HG03175 (cell line): ENCODE measurements at regions not wholly inside any gene's neighbourhood (a gene's known extent, or its start where the extent isn't known, plus 50 kb on each side); places are given as distances from the start of the nearest gene placed in this dataset.

ENCODE experiments used
- ATAC-seq: cut with Tn5 transposase; IDR thresholded peaks from one replicate; pipeline ENCODE4 v1.9.1; 2021; ENCODE audit warnings: mild to moderate bottlenecking, moderate library complexity; ENCODE audit not compliant: unreplicated experiment

DNA sequence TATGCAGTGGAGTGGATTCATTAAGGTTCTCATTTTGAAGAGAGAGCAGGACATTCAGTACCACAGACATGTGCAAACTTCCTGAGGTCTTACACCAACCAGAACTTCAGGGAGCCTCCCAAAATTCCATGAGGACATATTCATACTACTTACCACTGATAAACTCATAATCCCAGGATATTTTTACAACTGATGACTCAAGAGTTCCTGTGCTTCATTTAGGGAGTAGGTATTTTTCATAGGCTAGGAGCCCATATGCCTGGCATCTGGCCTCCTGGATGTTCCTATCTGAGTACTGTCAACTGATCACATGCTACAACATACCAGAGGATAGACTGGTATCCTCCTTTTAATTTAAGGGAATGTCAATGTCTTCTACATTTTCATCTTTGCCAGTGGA lies 578.0 kb downstream of the EFNA5 start:
- ATAC-seq = no peak

DNA sequence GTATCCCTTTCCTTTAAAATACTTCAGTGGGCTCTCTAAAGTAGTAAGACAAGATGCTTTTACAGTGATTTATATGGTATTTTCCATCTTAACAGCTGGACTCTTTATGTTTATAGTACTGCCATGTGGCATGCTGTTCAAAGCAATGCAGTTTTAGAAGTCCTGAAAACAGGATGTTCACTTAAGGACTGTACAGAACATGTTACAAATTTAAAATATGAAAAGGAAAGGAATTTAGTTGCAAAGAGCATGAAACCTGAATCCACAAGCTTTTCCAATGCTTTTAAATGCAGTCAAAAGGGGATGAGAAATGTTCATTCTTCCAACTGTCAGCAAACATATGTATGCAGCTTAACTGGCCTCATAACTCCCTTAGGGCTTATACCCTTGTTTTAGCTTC lies 580.2 kb downstream of the EFNA5 start:
- ATAC-seq = no peak

DNA sequence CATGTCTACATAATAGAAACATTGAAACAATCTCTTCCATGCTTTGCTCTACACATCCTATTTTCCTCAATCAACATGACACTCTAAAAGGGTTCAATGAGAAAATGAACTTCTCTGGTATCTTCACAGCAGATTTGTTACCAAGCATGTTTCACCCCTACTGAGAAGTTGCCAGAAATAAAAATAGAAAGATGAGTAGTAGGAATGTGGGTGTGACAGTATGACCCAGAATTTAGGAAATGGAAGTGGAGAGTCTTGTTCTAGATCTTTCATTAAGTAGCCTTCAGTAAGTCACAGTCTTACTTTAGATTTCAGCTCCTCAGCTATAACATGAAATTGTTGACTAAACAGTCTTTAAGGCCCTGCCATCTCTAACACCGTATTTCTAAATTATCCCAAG lies 581.8 kb downstream of the EFNA5 start:
- no peak for ATAC-seq

DNA sequence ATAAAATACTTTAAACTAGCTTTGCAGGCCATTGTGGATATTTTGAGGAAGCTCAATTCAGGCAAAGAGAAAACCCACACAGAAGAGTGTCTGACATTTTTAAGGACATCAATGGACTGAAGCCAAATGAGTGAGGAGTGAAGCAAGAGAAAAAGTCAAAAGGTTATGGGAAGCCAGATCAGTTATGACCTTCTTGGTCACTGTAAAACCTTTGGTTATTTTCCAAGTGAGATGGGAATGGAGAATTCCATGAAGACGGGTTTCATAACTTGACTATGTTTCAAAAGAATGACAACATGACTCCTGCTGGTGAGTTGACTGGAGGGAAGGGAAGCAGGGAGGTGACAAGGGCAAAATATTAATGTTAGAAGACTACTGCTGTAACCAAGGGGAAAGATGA lies 585.2 kb downstream of the EFNA5 start:
- ATAC-seq = no peak

DNA sequence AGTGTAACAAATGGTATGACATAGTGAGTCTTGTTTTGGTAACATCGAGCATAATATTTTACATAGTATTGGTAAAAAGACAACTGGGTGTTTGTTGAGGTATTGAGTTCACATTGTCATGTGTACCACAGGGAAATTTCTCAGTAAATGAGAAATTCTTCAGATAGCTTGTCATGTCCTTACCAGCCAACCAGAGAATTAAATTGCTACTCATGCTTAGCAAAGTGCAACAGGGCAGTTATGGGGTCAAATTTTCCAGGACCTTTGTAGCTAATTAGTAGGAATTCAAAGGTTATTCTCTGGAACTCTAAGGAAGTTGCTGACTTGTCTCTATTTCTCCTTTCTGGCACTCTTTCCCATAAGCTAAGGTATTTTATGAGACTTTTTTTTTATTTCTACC lies 595.7 kb downstream of the EFNA5 start:
- no peak for ATAC-seq

DNA sequence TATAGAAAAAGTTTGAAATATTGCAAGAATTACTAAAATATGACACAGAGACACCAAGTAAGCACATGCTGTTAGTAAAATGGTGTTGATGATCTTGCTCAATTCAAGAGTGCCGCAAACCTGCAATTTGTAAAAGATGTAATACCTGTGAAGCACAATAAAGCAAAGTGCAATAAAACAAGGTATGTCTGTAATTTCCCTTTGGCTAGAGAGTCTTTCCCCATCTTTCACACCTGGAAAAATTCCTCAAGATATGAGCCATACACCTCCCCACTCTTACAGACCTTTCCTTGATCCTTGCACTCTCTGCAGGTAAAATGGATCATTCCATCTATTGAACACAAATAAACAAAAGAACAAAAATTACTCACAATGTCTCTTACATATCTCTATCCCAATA lies 597.8 kb downstream of the EFNA5 start:
- no peak for ATAC-seq

DNA sequence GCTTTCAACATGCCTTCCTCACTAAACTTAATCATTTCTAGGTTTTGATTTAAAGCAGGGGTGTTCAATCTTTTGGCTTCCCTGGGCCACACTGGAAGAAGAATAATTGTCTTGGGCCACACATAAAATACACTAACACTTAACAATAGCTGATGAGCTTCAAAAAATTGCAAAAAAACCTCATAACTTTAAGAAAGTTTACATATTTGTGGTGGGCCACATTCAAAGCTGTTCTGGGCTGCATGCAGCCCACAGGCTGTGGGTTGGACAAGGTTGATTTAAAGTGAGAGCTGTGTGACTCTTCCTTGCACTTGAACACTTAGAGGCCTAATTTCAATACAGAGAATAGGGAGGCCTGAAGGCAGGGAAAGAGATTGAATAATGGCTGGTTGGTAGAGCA lies 598.3 kb downstream of the EFNA5 start:
- no peak for ATAC-seq

DNA sequence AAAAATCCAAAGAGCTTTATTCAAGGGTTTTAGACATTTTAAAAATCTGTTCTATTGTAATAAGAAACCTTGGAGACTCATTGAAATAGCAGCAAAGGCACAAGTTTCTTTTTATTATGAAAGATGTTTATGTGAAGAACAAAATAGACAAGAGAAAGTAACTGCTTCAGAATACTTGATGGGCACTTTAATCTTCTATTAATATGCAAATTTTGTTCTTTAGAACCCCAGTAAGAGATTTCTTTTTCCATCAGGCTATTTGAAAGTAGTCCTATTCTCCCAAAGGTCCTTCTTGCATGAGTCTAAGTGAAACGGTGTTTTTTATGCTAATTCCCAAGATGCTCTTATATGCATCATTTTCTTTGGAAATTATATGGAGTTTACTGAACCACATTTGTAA lies 602.0 kb downstream of the EFNA5 start:
- no peak for ATAC-seq

DNA sequence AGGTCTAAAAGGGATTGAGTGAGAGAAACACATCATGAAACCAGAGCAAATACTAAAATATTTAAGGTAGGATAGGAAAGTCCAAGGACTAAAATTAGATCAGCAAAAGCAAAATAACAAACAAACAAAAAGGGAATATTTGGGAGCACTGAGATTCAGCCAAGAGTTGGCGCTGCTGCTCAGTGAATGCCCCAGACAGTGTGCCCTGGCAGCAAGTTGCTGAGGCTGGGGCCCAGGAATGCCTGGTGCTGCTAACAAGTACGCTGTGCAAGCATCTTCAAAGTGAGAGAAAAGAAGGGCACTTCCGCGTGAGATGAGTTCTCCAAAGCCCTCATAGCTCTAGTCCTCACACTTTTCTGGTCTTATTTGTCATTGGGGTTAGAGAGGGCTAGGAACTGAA lies 603.3 kb downstream of the EFNA5 start:
- no peak for ATAC-seq

DNA sequence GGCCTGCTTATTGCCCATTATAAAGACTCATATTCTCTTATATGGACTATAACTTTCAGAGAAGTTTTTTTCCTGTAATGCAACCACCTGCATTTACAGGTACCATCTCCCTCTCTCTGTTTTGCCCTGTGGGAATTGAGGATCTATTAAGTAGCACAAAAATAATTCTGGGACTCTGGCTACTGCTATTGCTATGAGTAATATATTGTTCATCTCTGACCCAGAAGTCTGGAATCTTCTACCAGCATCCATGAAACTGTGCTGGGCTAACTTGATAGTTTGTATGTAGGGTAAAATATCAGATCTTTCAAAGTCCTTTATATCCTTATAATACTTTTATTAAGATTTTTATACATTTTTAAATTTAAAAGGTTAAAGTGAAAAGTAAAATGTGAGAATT lies 607.2 kb downstream of the EFNA5 start:
- no peak for ATAC-seq

DNA sequence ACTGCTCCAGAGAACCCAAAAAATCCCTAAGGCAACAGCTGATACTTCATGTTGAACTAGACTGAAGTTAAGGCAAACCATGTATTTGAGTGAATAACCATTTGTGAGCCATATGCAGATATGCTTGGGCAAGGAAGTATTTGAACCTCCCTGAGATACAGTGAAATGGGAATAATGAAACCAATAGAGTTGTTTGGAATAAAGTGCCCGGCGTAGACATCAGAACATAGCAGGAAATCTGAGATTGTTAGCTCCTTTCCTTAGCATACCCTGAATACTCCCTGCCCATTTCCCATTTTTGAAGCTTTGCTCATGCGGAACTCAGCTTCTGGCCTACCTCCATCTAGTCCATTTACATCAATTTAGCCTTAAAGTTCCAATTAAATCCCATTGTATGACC lies 611.9 kb downstream of the EFNA5 start:
- ATAC-seq = no peak

DNA sequence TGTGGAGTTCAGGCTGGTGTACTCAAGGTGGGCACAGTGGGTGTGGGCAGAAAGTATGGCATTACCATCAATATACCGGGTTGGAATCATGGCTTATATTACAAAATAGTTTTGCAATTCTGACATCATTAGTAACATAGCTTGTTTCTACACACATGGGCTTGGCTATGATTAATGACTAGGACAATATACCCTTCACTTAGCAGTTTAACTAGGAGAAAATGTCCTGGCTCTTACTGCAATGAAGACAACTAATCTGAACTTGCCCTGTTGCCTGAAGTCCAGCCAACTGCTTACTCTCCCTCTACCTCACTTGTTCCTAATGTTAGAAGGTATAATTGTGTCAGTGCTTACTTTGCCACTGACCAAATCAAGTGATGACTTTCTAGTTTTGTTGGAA lies 612.5 kb downstream of the EFNA5 start:
- no peak for ATAC-seq

DNA sequence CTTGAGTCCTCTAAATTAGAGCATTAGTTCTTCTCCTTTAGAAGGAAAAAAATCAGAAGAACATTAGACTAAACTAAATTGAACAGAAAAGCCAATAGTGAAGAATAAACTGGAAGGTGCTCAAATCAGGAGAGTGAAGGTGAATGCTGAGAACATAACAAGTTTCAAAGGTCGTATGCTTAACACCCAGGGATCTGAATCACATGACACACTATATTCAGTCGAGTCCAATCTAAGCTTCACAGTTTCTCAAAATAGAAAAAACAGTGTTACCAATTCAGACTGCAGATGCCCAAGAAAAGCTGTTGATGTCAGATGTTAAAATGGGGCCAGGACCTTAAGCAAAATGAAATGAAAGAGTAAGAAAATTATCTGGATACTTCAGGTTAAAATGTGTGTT lies 614.5 kb downstream of the EFNA5 start:
- ATAC-seq = no peak

DNA sequence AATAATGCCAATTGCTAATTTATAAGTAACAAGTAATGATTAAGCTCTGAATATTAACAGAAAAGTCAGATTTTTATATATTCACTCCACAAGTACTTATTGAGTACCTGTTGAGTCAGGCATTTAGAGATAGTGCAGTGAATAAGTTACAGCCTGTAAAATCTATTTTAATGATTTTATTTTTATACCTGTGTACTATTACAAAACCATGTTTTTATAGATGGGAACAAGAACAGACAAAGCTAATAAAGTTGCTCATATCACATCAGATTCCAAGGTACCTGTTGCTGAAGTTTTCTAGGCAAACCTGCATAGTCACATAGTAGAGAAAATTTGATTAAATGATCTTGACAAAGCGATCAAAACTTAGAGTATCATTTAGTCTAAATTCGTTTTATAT lies 623.7 kb downstream of the EFNA5 start:
- ATAC-seq = no peak

DNA sequence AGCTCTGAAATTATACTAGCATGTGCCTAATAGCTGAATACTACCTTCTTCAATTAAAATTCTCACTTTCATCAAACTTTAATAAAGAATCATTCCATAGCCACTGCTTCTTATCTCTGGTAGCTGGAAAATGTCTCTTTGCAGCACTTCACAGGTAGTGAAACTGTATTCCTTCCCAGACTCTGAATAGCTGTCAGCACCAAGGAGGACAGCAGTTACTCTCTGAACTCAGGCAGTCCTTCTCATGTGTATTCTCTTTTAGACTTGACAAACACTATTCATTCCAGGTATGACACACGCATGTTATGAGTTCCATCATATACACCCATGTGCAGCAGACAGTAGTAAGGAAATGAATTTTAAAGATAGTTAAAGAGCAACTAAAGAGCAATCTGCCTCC lies 627.1 kb downstream of the EFNA5 start:
- no peak for ATAC-seq

DNA sequence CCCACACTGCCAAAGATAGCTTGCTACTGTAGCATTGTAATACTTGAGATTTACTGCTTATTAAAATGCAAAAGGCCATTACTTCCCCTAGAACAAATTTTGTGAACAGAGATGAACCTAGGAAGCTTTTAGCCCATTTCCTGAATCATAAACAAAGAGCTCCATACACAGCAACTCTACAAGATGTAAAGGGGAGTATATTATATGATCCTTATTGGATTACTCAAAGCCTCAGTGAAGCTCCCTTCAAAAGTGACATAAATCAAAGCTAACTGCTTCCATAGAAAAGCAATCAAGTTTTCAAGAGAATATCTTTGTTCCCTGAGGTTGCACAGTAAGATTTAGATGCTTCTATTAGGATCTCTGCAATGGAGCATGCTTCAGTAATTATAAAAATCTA lies 629.8 kb downstream of the EFNA5 start:
- ATAC-seq = no peak

DNA sequence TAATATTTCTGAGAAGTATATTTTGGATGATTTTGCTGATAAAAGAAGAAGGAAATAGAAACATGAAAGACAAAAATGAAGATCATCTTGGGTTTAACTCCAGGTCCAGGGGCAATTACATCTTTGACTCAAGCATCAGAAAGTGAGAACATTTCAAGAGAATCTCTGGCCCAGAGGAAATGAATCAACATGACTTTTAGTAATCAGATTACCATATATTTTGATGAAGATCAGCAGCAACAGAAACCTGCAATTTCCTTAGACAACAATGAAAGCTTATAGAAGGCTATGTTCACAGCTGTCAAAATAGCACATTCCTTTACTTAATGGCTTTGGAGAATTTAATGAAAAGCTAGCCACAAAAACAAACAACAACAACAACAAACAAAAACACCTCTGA lies 638.1 kb downstream of the EFNA5 start:
- no peak for ATAC-seq

DNA sequence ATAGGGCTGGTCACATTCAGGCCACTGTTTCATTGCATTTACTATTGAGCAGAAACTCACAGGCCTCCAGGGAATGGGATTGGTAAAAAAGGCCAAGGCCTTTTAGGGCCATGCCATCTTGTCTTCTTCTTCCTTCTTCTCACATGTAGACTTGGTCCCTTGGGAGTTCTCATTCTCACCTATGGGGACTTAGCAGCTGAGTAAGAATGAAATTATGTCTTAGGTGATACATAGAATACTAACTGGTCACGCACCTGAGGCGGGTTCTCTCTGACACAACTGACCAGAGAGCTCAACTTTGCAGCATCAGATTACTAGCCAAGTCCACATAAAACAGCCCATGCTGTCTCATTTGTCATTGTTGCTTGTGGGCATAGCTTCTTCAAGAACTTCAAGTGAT lies 641.8 kb downstream of the EFNA5 start:
- no peak for ATAC-seq

DNA sequence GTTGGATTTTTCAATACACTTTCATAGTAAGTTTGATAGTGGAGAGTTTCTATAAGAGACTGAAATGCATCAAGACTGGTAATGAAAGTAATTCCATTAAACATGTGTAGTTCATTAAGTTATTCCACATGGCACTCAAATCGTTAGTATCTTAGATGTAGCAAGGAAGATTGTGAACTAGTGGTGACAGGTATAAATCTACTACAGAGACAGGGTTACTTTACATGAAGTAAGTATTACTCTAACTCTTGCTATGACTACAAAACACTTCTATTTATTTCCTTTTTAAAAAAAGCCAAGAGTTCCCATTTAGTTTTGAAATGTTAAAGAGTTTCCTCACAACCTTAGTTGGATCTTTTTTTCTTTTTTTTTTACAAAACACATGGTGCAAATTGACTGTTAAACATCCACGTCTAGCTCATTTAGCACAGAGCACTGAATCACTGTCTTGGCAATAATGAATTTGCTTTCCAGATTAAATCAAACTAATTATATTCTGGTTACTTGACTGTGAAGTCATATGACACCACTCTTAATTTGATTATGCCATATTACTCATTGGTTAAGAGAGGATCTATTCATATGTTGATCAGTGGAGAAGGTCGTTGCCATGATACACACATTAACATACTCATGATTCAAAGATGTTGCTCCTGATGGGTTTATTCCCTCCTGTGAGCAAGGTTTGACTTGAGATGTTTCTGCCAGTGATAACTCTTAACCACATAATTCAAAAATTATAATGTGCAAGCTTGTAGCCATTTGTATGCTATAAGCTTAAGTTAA lies 644.8 kb downstream of the EFNA5 start:
- no peak for ATAC-seq

DNA sequence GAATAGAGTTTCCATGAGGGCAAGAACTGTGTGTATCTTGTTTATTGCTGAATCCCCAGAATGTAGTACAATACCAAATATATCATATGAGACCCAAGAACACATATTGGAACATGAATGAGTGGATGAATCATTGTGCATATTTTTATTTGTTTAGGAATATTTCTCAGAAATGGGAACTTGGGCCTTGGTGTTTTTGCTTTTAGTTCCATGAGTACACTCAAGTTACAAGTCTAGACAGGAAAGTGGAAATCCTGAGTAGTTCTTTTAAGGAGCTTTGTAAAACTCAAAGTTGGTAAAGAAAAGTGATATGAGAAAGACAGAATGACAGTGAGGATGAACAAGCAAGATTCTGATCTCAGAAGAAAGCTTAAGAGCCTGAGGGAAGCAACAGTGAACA lies 647.0 kb downstream of the EFNA5 start:
- no peak for ATAC-seq

DNA sequence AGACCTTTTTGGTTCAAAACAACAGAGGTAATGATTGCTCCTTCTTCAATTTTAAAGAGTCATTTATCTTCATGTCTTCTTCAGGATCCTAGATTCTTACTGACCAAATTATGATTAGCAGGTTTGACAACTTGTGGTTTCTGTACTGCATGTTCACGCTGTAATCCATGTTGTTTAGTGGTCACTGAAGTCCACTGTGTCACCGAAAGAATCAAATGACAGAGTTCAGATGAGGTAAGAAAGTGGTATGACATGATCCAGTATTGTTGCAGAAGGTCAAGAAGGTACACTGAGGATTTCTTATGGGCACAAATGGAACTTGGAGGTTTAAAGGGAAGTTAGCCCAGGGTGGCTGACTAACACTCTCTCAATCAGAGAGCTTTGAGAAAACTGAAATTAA lies 649.2 kb downstream of the EFNA5 start:
- no peak for ATAC-seq

DNA sequence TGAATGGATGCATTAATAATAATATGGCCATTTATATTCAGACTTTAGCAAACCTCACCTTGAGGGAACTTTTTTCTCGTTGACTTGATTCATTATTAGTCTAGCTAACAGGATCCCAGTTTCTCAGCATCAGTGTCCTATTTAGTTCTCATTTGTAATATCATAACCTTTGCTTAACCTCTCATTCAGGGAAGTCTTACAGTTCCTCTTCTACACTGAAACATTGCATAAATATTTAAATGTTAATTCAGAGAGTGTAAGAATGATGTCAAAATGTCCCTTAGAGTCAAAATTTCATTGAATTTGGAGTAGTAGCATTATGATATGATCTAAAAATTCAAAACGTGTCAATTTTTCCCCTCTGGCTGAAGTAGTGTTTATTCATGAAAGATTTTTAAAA lies 650.1 kb downstream of the EFNA5 start:
- no peak for ATAC-seq

DNA sequence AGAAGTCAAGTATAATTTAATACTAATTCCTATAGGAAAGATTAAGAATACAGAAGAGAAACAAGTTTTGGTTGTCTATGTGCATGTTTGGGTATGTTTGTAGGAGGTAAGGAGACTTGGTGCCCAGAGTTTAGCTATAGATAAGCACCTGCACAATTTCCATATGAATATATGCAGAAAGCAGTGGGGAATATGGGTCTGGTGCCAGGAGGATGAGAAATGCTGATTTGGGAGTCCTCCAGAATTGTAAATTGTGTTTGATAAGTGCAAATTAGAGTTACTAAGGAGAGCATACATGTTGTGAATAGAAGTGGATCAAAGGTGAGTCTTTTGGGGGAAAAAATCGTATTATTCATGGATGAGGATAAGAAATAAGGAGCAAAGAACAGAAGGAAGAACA lies 653.1 kb downstream of the EFNA5 start:
- no peak for ATAC-seq
